ENCODE measurements at regions not wholly inside any gene's neighbourhood (a gene's known extent, or its start where the extent isn't known, plus 50 kb on each side); places are given as distances from the start of the nearest gene placed in this dataset.

DNA sequence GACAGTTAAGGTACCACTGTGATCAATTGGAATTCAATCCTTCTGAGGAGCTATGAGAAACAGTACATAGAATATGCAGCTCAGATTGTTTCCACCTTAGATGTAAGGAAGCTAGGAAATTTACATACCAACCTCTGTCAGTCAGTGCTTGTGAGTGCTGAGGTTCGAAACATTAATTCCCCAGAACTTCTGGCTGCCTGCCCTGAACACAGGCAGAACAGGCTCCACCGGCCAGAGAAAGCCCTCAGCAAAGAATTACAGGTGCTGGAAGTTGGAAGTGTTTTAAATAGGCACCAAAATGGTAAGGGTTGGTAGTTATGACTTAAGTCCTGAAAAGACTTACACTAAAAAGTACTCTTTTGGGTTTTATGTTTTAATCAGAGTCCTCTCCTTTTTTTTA lies 651.8 kb downstream of the C4orf33 start:
- Histone ChIP-seq H3K4ac (ENCODE audit: low read depth, low read length) (no peak overlapping the region), H3K27ac (ENCODE audit: insufficient read depth, low read length) (no peak overlapping the region), H3K14ac (replicated peaks; ENCODE audit: low read depth, low read length) (no peak overlapping the region), H2AFZ (replicated peaks; ENCODE audit: low read length, poor library complexity) (no peak overlapping the region), H3K56ac (ENCODE audit: extremely low read depth, insufficient read depth, low read length) (no peak overlapping the region), H3K4me2 (ENCODE audit: low read depth, low read length) (no peak overlapping the region), H3K36me3 (ENCODE audit: control insufficient read depth, insufficient read depth, low read length) (no peaks in the 10 kb centered on the region), H3K23ac (ENCODE audit: low read depth, low read length) (no peak overlapping the region), H4K20me1 (ENCODE audit: insufficient read depth, low read length) (no peaks in the 10 kb centered on the region), H3K9me3 (ENCODE audit: control insufficient read depth, insufficient read depth, low read length) (0 out of 2 replicates have a peak, but pooled peaks cover 2% of the 10 kb centered on the region), H3K27me3 (ENCODE audit: control insufficient read depth, insufficient read depth, low read length) (no peaks in the 10 kb centered on the region), H3K9ac (ENCODE audit: low read depth, low read length) (no peak overlapping the region), H4K8ac (ENCODE audit: low read depth in 2 of 2, low read length in 2 of 2) (no peak overlapping the region), H3K4me1 (ENCODE audit: control insufficient read depth, insufficient read depth, low read length) (no peaks in the 10 kb centered on the region), H4K91ac (ENCODE audit: insufficient read depth, low read depth, low read length) (no peak overlapping the region), H3K4me3 (ENCODE audit: insufficient read depth, low read depth, low read length) (no peak overlapping the region), H4K5ac (ENCODE audit: low read depth, low read length) (no peak overlapping the region), H3K18ac (ENCODE audit: low read depth, low read length) (no peak overlapping the region), H2BK20ac (ENCODE audit: low read depth, low read length) (no peak overlapping the region), H3K9me1 (ENCODE audit: insufficient read depth, low read length) (no peaks in the 10 kb centered on the region), H2BK120ac (ENCODE audit: low read depth, low read length) (no peak overlapping the region), H3K79me1 (ENCODE audit: low read depth in 1 of 2, low read length in 2 of 2) (no peaks in the 10 kb centered on the region), H2AK5ac (ENCODE audit: low read depth, low read length) (no peak overlapping the region), H2BK5ac (ENCODE audit: low read depth, low read length, poor library complexity, severe bottlenecking) (no peak overlapping the region), H2AK9ac (replicated peaks; ENCODE audit: low read depth, low read length, poor library complexity) (no peak overlapping the region), H2BK15ac (ENCODE audit: low read depth, low read length) (no peak overlapping the region)
- dilution Hi-C loops (cut with HindIII; ENCODE audit: low sequenced_read_pairs, unreplicated experiment) = no loop called here
- BruUV-seq (replicated peaks) = no TSS peak
- in situ Hi-C loops (cut with MboI; ENCODE audit: low sequenced_read_pairs) = no loop called here
- ATAC-seq (ENCODE audit: low read depth) (no peak), DNase-seq (no peak)
- ChIA-PET CTCF (no interaction called here), POLR2A (ENCODE audit: unreplicated experiment) (no interaction called here)
- TF ChIP-seq RAD21 (IDR thresholded peaks at IDR 0.05; ENCODE audit: low read length) = no peak
- intact Hi-C loops (cut with micrococcal nuclease) = no loop called here
- WGBS, 2 experiments (ENCODE audit: extremely low coverage in 2 of 2, insufficient read length in 1 of 2) = no CpG with 5 or more reads among the region's 2 CpGs

Data from IMR-90 (cell line).